ELF-1 (cell line): ENCODE measurements at regions not wholly inside any gene's neighbourhood (a gene's known extent, or its start where the extent isn't known, plus 50 kb on each side); places are given as distances from the start of the nearest gene placed in this dataset.
"Not testable (repeated sequence)": the region's sequence is repeated elsewhere in the genome, so short reads cannot be mapped to it uniquely, and the experiment has no call there.

Experiments used
- DNase-seq: peaks from one replicate; pipeline ENCODE4 v3.0.0-alpha.2; 2016; ENCODE audit warnings: low read depth, low spot score

GRCh38 chr21:27893619-27894018 is 926.7 kb upstream of the ADAMTS5 start:
- not testable (repeated sequence) for DNase-seq

DNA sequence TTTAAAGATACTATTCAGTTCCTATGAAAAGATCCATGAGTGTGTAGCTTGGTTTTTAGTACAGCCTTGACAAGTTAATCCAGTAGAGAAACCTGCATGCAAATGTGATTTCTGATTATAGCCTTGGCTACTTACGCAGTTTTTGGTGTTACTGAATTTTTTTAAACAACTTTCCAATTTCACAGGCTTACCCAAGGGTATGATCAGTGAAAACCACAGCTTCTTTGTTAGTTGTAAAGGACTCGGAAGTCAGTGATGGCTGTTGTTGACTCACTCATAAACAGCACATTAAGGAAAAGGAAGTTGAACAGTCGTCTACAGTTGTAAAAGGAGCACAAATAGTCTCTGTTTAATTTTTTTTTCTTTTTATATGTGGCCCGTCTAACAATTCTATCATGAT is 924.6 kb upstream of the ADAMTS5 start:
- DNase-seq, result not testable (repeated sequence)

- not testable (repeated sequence) for DNase-seq
Observed at GRCh38 chr21:27887808-27888455, 921.0 kb upstream of the ADAMTS5 start.

GRCh38 chr21:27885296-27885711 is 918.4 kb upstream of the ADAMTS5 start:
- no peak for DNase-seq

DNA sequence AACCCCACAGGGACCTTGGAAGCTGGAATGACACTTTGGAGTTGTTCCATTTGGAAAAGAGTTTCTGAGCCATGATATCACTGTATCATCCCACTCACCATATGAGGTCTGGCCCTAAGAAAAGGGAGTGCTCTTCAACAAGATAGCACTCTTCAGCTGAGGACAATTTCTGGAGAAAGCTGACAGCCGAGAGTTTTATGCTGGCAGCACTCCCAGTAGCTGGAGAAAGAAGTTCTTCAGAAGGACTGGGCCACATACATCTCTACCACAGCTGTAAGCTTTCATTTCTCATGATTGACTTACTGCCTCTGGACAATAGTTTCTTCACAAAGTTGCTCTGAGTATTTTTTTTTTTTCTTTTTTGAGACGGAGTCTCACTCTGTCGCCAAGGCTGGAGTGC is 914.4 kb upstream of the ADAMTS5 start:
- not testable (repeated sequence) for DNase-seq

GRCh38 chr21:27872411-27872810 is 905.5 kb upstream of the ADAMTS5 start:
- DNase-seq, result not testable (repeated sequence)

GRCh38 chr21:27870755-27871154 is 903.9 kb upstream of the ADAMTS5 start:
- not testable (repeated sequence) for DNase-seq

DNA sequence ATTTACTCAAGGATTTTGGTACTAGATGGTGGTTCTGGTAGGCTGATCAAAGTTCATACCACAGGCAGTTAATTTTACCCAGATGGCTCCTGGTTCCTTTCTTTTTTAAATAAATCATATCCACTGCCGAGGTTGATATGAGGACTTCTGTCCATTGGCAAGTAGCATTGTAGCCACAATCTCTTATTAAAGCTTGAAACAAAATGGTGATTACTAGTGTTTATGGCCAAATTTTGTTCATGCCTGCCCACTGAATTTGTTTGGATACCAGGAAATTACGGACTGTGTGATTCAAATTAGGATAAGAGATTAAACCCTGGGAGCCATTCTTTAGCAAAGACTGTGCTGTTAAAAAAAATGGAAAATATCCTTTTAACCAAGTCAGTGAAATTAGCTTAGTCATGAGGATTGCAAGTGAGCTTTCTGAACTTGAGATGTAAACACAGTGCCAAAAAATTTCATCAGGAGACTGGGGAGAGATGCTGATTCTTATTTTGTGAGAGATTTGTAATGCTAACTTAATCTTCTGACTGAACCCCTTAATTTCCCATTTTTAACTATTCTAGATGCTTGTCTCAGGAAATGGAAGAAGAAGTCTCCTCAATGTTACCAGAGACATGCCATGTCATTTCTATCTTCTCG is 893.5 kb upstream of the ADAMTS5 start:
- DNase-seq, result not testable (repeated sequence)

- DNase-seq, result not testable (repeated sequence)
Observed at GRCh38 chr21:27858053-27858825, 891.4 kb upstream of the ADAMTS5 start.

DNA sequence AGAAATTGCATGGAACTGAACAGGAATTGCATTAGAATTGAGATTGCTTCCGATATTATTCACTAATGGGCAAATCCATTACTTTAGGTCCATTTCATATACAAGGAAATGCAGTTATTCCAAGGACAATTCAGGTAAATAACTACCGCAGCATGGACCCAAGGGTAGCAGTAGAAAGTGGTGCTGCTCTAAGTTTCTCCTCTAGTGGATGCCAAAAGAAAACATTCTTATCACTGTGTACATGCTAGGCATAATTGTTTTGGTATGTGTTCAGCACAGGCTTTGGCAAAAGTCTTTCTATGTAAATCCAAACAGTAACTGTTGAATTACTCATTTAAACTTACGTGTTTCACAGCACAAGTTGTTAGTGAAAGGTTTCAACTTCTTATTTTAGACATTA is 890.1 kb upstream of the ADAMTS5 start:
- not testable (repeated sequence) for DNase-seq

- DNase-seq, result no peak
Observed at GRCh38 chr21:27841084-27841672, 874.3 kb upstream of the ADAMTS5 start.

- DNase-seq, result no peak
Observed at GRCh38 chr21:27840262-27840661, 873.4 kb upstream of the ADAMTS5 start.

GRCh38 chr21:27839512-27840115 is 872.7 kb upstream of the ADAMTS5 start:
- no peak for DNase-seq

- no peak for DNase-seq
Observed at GRCh38 chr21:27838573-27838972, 871.7 kb upstream of the ADAMTS5 start.

- DNase-seq, result no peak
Observed at GRCh38 chr21:27837936-27838335, 871.0 kb upstream of the ADAMTS5 start.

DNA sequence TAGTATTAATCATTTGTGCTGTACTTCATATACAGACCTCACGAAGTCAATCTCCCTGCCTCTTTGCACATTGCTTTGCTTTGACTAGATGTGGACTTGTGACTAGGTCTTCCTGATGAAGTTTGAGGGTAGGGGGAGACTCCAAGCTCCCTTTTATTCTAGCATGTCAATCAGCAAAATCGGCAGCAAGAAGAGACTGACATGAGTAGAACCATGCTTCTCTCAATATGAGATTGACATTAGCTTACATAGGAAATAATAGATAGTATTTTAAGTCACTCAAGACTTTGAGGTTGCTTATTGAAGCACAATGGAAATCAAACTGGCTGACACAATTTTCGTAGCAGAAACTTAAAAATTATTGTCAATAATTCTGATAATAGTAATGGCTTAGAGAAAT is 866.4 kb upstream of the ADAMTS5 start:
- DNase-seq, result no peak

GRCh38 chr21:27831816-27832569 is 865.1 kb upstream of the ADAMTS5 start:
- no peak for DNase-seq

GRCh38 chr21:27831177-27831576 is 864.3 kb upstream of the ADAMTS5 start:
- DNase-seq, result no peak

GRCh38 chr21:27827972-27828371 is 861.1 kb upstream of the ADAMTS5 start:
- no peak for DNase-seq

- no peak for DNase-seq
Observed at GRCh38 chr21:27825035-27825434, 858.1 kb upstream of the ADAMTS5 start.

GRCh38 chr21:27823652-27824201 is 856.8 kb upstream of the ADAMTS5 start:
- DNase-seq, result no peak
